HG02763 (cell line): ENCODE measurements at regions not wholly inside any gene's neighbourhood (a gene's known extent, or its start where the extent isn't known, plus 50 kb on each side); places are given as distances from the start of the nearest gene placed in this dataset.
A peak's percentile ranks its signal among the peaks of the same experiment; 100 is the strongest.

ENCODE experiments used
- ATAC-seq: cut with Tn5 transposase; IDR thresholded peaks from one replicate; pipeline ENCODE4 v1.9.1; 2021; ENCODE audit warnings: mild to moderate bottlenecking, moderate library complexity; ENCODE audit not compliant: unreplicated experiment

DNA sequence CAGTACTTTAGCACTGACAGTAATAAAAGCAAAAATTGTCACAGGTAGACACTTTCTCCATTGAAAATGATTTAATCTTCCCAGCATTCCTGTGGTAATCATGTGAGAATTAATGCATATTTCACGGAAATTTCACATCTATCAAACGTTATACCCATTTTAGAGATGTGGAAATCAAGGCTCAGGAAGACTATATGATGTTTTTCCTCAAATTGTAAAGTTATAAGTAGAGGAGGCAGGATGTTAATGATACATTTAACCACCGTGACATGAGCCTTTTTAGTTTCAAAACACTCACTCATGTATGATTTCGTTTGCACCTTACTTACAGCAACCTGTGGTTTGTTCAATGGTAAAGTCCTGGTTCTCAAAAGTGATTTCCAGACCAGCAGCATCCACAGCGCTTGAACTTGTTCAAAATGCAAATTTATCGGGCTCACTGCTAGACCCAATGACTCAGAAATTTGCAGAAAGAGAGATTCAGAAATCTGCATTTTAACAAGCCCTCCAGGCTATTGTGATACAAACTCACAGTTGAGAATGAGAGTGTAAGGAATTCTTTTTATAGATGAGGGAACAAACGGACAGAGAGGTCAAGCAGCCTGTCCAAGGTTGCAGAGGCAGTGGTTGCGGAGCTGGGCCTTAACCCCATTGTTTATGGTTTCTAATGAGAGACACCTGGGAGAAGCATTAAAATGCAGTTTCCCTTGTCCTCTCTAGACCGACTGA is 654.8 kb upstream of the TBX3 start:
- ATAC-seq, result no peak

DNA sequence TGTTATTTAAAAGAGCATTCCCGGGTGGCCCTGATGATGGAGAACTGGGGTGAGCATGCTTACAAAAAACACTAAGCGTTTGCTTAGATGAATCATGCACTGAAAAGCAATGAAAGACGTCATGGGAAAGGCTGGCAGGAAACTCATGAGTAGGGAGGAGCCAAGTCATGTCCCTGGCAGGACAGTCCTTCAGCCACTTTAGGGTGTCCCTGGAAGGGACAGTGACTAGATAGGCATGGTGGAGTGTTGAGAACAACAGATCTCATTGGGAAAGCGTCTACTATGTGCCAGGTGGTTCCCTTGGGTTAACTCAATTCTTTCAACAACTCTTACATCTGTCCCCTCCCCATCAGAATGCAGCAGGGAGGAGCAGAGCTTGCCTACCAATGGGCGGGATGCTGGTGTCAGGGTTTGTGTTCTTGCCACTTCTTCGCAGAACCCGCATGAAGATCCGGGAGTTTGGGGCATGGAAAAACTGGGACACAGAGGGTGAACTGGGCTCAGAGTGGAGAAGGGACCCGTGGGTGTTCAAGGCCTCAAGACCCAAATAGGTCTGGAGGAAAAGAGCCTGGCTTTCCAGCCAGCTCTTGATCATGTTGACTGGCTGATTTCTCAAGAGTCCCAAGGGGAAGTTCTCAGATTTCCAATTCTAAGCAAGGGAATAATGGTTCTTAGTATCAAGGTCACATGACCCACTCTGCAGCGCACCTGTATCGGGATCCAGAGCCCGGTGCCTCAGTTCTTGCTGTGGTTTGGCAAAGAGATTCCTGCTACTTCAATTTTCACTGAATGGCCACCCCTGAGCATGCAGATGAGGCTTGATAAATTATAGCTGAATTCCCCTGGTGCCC is 653.9 kb upstream of the TBX3 start:
- ATAC-seq, result no peak

DNA sequence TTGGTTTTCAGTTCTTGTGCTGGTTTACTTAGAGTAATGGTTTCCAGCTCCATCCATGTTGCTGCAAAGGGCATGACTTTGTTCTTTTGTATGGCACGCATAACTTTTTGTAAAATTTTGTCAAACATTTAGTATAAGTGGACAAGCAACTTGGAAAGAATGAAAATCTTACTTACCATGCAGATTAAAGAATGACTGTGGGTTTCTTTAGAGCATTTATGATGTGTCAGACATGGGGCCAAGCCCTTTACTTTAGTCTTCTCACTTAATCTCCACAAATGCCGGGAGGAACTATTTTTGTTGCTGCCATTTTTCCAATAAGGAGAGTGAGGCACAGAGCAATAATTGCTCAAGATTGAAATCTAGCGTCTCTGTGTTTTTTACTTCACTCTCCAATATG is 652.5 kb upstream of the TBX3 start:
- no peak for ATAC-seq

DNA sequence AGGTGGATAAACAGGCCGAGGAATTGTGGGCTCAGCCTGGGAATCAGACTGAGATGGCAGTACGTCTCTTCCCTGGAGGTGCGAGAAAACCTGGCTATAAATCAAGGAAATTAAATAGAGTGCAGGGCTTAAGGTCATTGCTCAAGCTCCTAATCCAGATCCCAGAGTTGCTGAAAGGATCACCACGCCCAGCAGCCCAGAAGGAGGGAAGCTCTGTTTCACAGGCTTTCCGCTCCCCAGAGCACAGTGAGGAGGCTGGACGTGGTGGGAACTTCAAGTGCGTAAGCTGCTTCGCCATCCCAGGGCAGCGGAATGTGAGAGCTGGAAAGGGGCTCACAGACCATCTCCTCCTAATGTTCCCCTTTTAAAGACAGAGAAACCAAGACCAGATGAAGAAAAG is 651.6 kb upstream of the TBX3 start:
- no peak for ATAC-seq

- ATAC-seq, result no peak
Measured at GRCh38 chr12:115335048-115335447, 651.1 kb upstream of the TBX3 start.

DNA sequence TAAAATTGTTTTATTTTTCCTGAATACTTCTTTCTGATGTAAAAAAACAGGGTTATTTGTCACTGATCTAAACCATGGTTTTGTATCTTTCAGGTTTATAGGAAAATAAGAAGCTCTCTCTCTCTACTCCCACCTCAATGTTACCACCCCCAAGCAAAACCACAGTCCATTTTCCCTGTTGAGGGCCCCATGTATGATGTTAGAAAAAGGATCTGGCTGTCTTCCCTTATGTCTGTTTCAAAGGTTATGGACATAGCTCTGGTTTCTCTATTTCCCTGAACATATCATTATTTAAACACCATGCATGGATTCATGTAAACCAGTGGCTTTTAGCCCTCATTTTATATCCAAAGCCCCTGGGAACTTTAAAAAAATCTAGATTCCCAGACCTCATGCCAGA is 649.0 kb upstream of the TBX3 start:
- ATAC-seq, result no peak

GRCh38 chr12:115325858-115326257 is 641.9 kb upstream of the TBX3 start:
- ATAC-seq, result no peak

- no peak for ATAC-seq
Measured at GRCh38 chr12:115324949-115325593, 641.1 kb upstream of the TBX3 start.

DNA sequence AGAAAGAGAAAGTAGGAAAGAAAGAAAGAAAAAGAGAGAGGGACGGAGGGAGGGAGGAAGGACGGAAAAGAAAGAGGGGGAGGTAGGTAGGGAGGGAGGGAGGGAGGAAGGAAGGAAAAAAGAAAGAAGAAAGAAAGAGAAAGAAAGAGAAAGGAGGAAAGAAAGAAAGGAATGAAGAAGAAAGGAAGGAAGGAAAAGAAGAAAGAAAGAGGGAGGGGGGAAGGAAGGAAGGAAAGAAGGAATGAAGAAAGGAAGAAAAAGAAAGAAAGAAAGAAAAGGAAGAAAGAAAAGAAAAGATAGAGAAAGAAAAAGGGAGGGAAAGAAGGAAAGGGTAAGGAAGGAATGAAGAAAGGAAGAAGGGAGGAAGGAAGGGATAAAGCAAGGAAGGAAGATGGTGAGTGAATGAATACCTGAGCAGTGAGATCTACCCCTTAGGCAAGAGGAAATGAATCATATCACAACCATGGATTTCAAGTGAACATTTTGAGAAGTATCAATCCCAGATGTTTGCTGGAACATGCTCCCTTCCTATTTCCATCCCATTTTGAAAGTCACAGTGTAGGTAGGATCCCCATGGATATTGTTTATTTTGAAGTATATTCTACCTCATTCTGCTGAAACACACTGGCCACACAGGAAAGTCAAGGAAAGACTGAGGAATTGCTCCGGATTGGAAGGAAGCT is 639.4 kb upstream of the TBX3 start:
- ATAC-seq, result no peak

DNA sequence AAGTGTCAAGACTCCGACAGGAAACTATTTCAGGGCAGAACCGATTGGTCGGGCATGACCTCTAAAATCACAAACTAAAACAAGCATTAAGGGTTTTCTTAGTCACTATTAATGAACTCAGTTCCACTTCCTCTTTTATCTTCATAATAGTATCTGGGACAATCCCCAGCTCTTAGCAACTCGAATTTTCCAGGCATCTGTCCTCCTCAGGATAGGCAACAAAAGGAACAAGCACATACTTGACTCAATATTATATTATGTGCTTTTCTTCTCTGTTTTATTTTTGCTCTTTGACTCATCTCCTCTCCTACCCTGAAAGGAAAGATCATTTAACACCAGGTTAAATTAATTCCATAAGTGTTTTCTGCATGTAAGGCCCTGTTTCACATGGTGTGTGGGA is 638.3 kb upstream of the TBX3 start:
- ATAC-seq, result peak; percentile 67

DNA sequence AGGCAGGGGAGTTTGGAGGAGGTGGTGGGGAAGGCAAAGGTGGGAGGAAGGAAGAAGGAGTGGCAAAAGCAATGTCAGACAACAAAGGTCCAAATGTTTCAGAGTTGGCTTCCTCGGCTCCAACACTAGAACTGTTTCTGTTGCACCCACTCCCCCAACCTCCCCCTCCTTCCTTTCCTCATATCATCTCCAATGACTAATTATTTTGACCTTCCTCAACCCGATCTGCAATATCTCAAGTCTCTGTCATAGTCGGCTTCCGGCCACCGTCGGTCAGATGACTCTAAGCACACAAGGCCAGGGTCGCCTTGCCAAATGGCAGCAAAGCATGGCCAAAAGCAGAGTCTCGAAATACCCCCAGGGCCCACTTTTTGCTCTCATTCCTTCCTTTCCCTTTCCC is 637.0 kb upstream of the TBX3 start:
- no peak for ATAC-seq

DNA sequence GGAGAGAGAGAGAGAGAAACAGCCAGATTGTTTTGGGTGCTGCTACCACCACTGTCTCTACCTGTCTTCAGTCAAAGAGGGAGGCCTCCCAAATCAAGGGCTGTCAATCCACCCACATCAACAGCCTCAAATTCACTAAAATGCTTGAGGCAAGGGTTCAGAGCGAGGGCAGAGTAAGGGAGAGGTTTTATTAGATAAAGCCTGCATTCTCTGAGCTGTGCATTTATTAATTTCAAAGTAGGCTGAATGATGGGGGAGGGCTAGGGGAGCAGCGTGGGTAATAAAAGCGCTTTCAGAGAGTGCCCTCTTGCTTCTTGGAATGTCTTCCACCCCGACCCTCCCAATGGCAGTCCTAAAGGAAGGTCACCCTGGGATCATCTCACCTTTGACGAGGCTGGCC is 636.5 kb upstream of the TBX3 start:
- ATAC-seq, result no peak

DNA sequence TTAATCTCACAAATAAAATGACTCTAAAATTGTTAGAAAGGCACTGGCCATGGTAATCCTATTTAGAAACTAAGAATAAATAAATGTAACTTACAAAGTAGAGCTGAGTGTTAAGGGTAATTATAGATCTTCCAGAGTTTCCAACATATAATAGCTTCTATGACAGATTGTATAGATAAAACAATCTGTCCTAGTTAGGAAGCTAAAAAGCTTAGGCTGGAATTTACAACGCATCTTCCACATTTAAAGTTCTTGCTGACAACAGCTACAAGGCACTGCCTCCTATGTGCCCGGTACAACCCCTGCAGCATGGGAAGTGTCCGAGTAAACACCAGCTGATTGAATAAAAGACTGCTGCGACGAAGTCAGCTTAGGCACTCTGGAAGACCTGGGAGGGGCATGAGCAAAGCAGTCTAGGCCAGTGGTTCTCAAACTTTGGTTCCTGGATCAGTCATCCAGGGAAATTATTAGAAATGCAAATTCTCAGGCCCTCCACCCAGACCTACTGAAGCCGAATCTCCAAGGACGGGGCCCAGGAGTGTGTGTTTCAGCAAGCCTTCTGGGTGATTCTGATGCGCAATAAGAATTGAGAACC is 635.6 kb upstream of the TBX3 start:
- no peak for ATAC-seq

DNA sequence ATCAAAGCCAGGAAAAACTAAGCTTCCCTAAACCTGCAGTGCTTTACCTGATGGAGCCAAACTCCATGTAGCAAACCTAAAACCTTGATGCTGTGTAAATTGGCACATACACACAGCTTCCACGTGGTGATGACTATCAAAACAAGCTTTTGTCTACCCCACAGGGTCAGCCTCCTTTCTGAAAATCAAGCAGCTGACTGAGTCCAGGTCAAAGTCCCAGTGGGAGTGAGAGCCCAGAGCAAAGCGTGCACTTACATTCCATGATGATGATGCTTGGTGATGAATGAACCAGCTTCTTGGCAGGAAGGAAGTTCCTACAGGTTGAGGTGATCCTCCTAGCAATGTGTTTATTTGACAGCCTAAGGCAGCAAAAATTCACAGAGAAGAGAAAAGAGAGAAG is 630.0 kb upstream of the TBX3 start:
- ATAC-seq, result no peak

- ATAC-seq, result no peak
Measured at GRCh38 chr12:115312901-115313300, 628.9 kb upstream of the TBX3 start.

DNA sequence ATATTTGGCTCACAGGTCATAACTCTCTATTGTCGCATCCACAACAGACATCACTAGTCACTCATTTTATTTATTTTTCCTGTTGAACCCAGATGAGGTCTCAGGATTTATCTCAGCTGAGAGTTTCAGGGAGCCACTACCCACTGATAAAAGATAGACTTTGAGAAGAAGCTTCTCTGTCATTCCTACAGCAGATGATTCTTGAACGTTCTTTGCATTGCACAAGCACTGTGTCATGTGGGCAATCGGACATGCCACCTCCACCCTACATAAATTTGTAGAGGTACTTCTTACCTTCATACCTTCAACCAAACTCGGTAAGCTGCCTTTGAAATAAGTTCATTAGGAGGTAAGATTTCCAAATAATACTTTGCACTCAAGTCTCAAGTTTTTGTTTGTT is 627.9 kb upstream of the TBX3 start:
- ATAC-seq, result no peak

DNA sequence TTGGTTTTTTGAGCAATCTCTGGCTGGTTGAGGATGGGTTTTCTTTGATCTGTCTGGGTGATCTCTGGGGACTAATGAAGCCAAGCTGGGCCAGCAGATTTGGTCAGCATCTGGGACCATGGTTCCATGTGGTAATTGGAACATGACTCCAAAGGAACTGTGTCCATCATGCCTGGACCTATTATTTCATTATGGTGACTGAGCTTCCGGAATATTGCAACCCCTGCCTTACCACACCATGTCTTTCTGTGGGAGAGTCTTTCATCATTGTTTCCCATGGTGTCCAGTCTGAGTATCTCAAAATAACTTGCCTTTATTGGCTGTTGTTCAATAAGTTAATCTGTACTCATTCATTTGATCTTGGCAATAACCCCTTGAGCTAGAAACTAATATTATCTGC is 624.9 kb upstream of the TBX3 start:
- ATAC-seq, result no peak

GRCh38 chr12:115306380-115306779 is 622.4 kb upstream of the TBX3 start:
- ATAC-seq, result no peak

DNA sequence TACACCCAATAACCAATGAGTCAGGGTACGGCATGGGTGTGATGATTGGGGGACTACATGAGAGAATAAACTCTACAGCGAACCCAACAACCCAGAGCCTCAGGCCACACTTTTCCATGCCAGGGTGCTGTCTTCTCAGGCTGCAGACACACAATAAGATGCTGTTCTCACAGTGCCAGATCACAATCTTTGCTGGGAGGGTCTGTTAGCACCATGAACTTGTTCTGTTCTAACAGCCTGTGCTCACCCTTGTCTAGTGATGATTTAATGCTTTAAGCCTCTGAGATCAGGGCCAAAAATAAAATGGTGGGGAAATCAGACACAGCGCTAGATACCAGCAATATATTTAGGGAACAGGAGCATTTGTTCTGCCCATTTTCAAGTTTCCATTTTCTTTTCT is 621.9 kb upstream of the TBX3 start:
- ATAC-seq, result no peak

- no peak for ATAC-seq
Measured at GRCh38 chr12:115305275-115305674, 621.3 kb upstream of the TBX3 start.

- no peak for ATAC-seq
Measured at GRCh38 chr12:115303723-115304309, 619.8 kb upstream of the TBX3 start.
